Neuronal stem cell (in vitro differentiated cells): ENCODE measurements at regions not wholly inside any gene's neighbourhood (a gene's known extent, or its start where the extent isn't known, plus 50 kb on each side); places are given as distances from the start of the nearest gene placed in this dataset.
A peak's percentile ranks its signal among the peaks of the same experiment; 100 is the strongest.

Experiments
- DNase-seq: peaks from one replicate; pipeline ENCODE4 v3.0.0-alpha.2; 2013; ENCODE audit warnings: low spot score
- H2AFZ ChIP-seq: one replicate; pipeline ENCODE4 v1.6.1; 2013; ENCODE audit warnings: mild to moderate bottlenecking, low read length, inconsistent platforms
- H2AK5ac ChIP-seq: 2 replicates; pipeline ENCODE4 v1.6.1; 2013; ENCODE audit warnings: low read depth, mild to moderate bottlenecking, inconsistent platforms, low read length, moderate library complexity, mixed read lengths
- H2BK120ac ChIP-seq: 2 replicates; pipeline ENCODE4 v1.6.1; 2013; ENCODE audit warnings: low read depth, mild to moderate bottlenecking, inconsistent platforms, low read length, moderate library complexity, mixed read lengths
- H2BK12ac ChIP-seq: one replicate; pipeline ENCODE4 v1.6.1; 2013; ENCODE audit warnings: low read length, inconsistent platforms
- H2BK15ac ChIP-seq: 2 replicates; pipeline ENCODE4 v1.6.1; 2013; ENCODE audit warnings: mild to moderate bottlenecking, low read length, inconsistent platforms, mixed read lengths
- H2BK5ac ChIP-seq: one replicate; pipeline ENCODE4 v1.6.1; 2013; ENCODE audit warnings: inconsistent platforms, mild to moderate bottlenecking, low read length, moderate library complexity
- H3K14ac ChIP-seq: one replicate; pipeline ENCODE4 v1.6.1; 2013; ENCODE audit warnings: low read length, inconsistent platforms
- H3K18ac ChIP-seq: 2 replicates; pipeline ENCODE4 v1.6.1; 2013; ENCODE audit warnings: low read length, inconsistent platforms
- H3K23ac ChIP-seq: 2 replicates; pipeline ENCODE4 v1.6.1; 2013; ENCODE audit warnings: low read depth, mild to moderate bottlenecking, mixed read lengths, low read length, inconsistent platforms; ENCODE audit not compliant: poor library complexity
- H3K27ac ChIP-seq: replicated peaks from 3 replicates; pipeline ENCODE4 v1.5.1; 2013; ENCODE audit warnings: low read length, inconsistent platforms
- H3K27me3 ChIP-seq, 3 experiments: 2 replicates each; pipeline ENCODE4 v1.6.1; 2013; ENCODE audit warnings: low read length in 3 of 3, mild to moderate bottlenecking in 2 of 3, inconsistent platforms in 1 of 3, low read depth in 1 of 3, mixed read lengths in 1 of 3, moderate library complexity in 1 of 3; ENCODE audit not compliant: control insufficient read depth in 3 of 3, insufficient read depth in 3 of 3
- H3K36me3 ChIP-seq, 2 donors: replicated peaks in 1 of 2; 2 replicates each; pipeline ENCODE4 v1.6.1; 2013; ENCODE audit warnings: low read length in 2 of 2; ENCODE audit not compliant: control insufficient read depth in 2 of 2, insufficient read depth in 2 of 2
- H3K4ac ChIP-seq: 2 replicates; pipeline ENCODE4 v1.6.1; 2013; ENCODE audit warnings: inconsistent platforms, mild to moderate bottlenecking, low read length, moderate library complexity
- H3K4me1 ChIP-seq, 2 donors: 1 replicate in 1 of 2; 2 replicates in 1 of 2; pipeline ENCODE4 v1.6.1; 2013; ENCODE audit warnings: low read length in 2 of 2, low read depth in 1 of 2; ENCODE audit not compliant: control insufficient read depth in 2 of 2, insufficient read depth in 1 of 2
- H3K4me2 ChIP-seq: one replicate; pipeline ENCODE4 v1.6.1; 2013; ENCODE audit warnings: mild to moderate bottlenecking, low read length, inconsistent platforms; ENCODE audit not compliant: insufficient read depth, poor library complexity, severe bottlenecking
- H3K4me3 ChIP-seq, 2 donors: 2 replicates each; pipeline ENCODE4 v1.5.1; 2013; ENCODE audit warnings: low read length in 2 of 2, mild to moderate bottlenecking in 2 of 2, inconsistent platforms in 1 of 2, moderate library complexity in 1 of 2
- H3K79me1 ChIP-seq: one replicate; pipeline ENCODE4 v1.6.1; 2013; ENCODE audit warnings: low read depth, mild to moderate bottlenecking, inconsistent platforms, low read length, moderate library complexity
- H3K9ac ChIP-seq: one replicate; pipeline ENCODE4 v1.6.1; 2013; ENCODE audit warnings: mild to moderate bottlenecking, low read depth, low read length, inconsistent platforms; ENCODE audit not compliant: poor library complexity
- H3K9me3 ChIP-seq, 2 donors: replicated peaks in 1 of 2; 2 replicates each; pipeline versions ENCODE3 to v1.6.1; 2013; ENCODE audit warnings: low read length in 2 of 2, mild to moderate bottlenecking in 2 of 2, inconsistent platforms in 1 of 2, low read depth in 1 of 2, mixed read lengths in 1 of 2, moderate library complexity in 1 of 2; ENCODE audit not compliant: control insufficient read depth in 2 of 2, insufficient read depth in 1 of 2
- H4K8ac ChIP-seq: one replicate; pipeline ENCODE4 v1.6.1; 2013; ENCODE audit warnings: low read depth, mild to moderate bottlenecking, inconsistent platforms, low read length, moderate library complexity
- H4K91ac ChIP-seq: one replicate; pipeline ENCODE4 v1.6.1; 2013; ENCODE audit warnings: low read length, low read depth, mild to moderate bottlenecking, inconsistent platforms; ENCODE audit not compliant: poor library complexity
- WGBS, 2 donors: extraction: QIAGEN DNeasy Blood & Tissue Kit; methylation state at CpG; one replicate each; pipeline ENCODE4 v1.1.7; 2013; ENCODE audit warnings: missing lambda C conversion rate in 2 of 2, mixed read lengths in 1 of 2; ENCODE audit not compliant: insufficient read length in 2 of 2, insufficient replicate concordance in 1 of 2; ENCODE audit errors: extremely low coverage in 2 of 2; 5-methylcytosine and 5-hydroxymethylcytosine counted together

DNA sequence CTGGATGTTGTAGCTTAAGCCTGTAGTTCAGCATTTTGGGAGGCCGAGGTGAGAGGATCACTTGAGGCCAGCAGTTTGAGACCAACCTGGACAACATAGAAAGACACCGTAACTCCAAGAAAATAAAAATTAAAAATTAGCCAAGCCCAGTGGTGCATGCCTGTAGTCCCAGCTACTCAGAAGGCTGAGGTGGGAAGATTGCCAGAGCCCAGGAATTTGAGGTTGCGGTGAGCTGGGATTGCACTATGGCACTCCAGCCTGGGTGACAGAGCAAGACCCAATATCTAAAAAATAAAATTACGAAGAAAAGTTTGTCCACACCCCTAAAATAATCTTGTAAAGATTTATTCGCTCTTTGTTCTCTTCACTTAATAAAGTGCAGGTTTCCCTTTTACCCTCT is 951.0 kb downstream of the TYW1 start:
- H2BK120ac ChIP-seq, result no peak overlapping the region
- no peak overlapping the region for H4K91ac ChIP-seq
- H3K27me3 ChIP-seq, result no peaks in the 10 kb centered on the region
- H2BK12ac ChIP-seq, result no peak overlapping the region
- no peak overlapping the region for H3K27ac ChIP-seq
- H2BK15ac ChIP-seq, result no peak overlapping the region
- no peak overlapping the region for H4K8ac ChIP-seq
- no peak overlapping the region for H2BK5ac ChIP-seq
- no peaks in the 10 kb centered on the region for H3K79me1 ChIP-seq
- no peak for DNase-seq
- H3K14ac ChIP-seq, result no peak overlapping the region
- no peak overlapping the region for H3K4ac ChIP-seq
- no peak overlapping the region for H3K23ac ChIP-seq
- no peaks in the 10 kb centered on the region for H3K4me1 ChIP-seq
- H3K18ac ChIP-seq, result no peak overlapping the region
- no peak overlapping the region for H3K9ac ChIP-seq
- no peak overlapping the region for H2AK5ac ChIP-seq
- WGBS, 2 donors, result no CpG with 5 or more reads among the region's 5 CpGs
- no peak overlapping the region for H3K4me2 ChIP-seq
- H2AFZ ChIP-seq, result no peak overlapping the region
- H3K4me3 ChIP-seq, result no peak overlapping the region
- no peaks in the 10 kb centered on the region for H3K9me3 ChIP-seq
- H3K36me3 ChIP-seq, result no peaks in the 10 kb centered on the region

DNA sequence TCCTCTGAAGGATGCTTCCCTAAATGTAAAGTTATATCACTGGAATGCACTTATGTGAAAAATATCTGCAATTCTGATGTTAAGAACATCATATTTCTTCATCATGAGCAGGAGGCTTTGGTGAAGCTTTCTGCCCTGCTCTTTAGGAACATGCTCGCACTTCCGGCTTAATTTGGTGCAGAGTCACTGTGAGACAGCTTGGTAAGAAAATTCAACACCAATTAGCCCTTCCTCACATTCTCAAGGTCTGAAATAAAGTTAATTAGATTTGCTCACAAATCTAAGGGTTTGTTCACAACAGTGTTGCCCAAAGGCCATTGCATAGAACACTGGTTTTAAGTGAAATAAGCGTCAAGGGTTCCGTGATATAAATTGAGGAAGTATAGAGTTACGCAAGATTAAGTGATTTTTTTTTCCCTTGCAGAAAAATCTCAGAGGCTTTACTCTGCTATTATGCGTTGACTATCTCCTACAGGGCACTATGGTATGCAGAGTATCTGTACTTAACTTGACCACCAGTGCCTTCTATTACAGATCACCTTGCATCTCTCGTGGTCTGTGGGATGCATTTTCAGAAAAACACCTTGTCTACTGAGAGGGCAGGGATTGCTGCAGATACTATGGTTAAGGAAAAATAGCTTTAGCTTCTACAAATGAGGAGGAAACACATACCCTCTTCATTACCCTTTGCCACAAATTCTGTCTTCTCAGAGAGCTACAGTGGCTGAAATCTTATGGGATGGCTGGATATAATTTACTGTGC is 953.9 kb downstream of the TYW1 start:
- Histone ChIP-seq H3K79me1 (no peaks in the 10 kb centered on the region), H2AK5ac (no peak overlapping the region), H3K14ac (no peak overlapping the region), H3K27ac (no peak overlapping the region), H3K27me3 (no peaks in the 10 kb centered on the region), H3K23ac (no peak overlapping the region), H2BK15ac (no peak overlapping the region), H3K18ac (peak overlapping the region; percentile 32), H3K4me3 (no peak overlapping the region), H2BK120ac (no peak overlapping the region), H2AFZ (no peak overlapping the region), H3K9ac (no peak overlapping the region), H3K9me3 (no peaks in the 10 kb centered on the region), H3K4ac (no peak overlapping the region), H2BK12ac (no peak overlapping the region), H3K4me2 (no peak overlapping the region), H2BK5ac (no peak overlapping the region), H3K36me3 (no peaks in the 10 kb centered on the region), H4K91ac (no peak overlapping the region), H3K4me1 (no peaks in the 10 kb centered on the region), H4K8ac (no peak overlapping the region)
- no peak for DNase-seq
- WGBS, 2 donors, result no CpG with 5 or more reads among the region's 7 CpGs

DNA sequence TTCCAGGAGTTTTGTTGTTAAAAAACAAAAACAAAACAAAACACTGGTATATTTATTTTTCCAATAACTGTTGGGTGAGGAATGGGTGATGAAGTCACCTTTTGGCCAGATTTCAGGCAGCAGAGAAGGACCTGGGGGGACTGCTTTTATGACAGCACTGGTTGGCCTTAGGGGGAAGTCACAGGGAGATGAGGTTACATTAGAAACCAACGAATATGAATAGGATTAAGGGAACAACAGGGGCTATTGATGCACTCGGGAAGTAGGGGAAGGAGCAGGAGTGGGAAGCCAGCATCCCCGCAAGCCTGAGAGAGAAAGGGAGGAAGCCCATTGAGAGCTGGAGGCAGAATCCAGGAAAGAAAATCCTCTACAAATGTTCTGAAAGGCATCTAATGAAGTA is 958.4 kb downstream of the TYW1 start:
- no peak for DNase-seq
- no peak overlapping the region for H3K18ac ChIP-seq
- H3K9me3 ChIP-seq, result no peaks in the 10 kb centered on the region
- no peak overlapping the region for H4K91ac ChIP-seq
- H3K9ac ChIP-seq, result no peak overlapping the region
- no CpG with 5 or more reads among the region's 3 CpGs for WGBS, 2 donors
- no peak overlapping the region for H2BK12ac ChIP-seq
- H2BK5ac ChIP-seq, result no peak overlapping the region
- no peak overlapping the region for H2AK5ac ChIP-seq
- no peak overlapping the region for H3K23ac ChIP-seq
- H3K27me3 ChIP-seq, result no peaks in the 10 kb centered on the region
- no peak overlapping the region for H3K14ac ChIP-seq
- H2BK120ac ChIP-seq, result no peak overlapping the region
- no peak overlapping the region for H3K4ac ChIP-seq
- no peak overlapping the region for H3K4me3 ChIP-seq
- no peaks in the 10 kb centered on the region for H3K36me3 ChIP-seq
- H3K4me2 ChIP-seq, result no peak overlapping the region
- no peak overlapping the region for H2BK15ac ChIP-seq
- no peak overlapping the region for H3K27ac ChIP-seq
- no peak overlapping the region for H2AFZ ChIP-seq
- H3K79me1 ChIP-seq, result no peaks in the 10 kb centered on the region
- no peaks in the 10 kb centered on the region for H3K4me1 ChIP-seq
- no peak overlapping the region for H4K8ac ChIP-seq

DNA sequence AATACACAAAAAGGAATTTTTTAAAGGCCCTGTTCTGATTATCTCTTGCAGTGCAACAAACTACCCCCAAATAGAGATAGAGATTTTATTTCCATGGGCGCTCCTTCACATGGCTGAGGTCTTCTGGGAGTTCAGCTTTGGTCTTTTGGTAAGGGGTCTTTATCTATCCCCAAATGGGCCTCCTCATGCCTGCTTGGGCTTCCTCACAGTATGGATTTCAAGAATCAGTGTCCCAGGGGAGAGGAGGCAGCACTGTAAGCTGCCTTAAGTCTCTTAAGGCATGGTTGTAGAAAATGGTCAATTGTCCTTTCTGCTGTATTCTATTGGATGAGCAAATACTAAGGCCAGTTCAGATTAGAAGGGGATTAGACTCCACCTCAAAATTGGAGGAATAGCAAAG is 966.2 kb downstream of the TYW1 start:
- H3K27ac ChIP-seq, result no peak overlapping the region
- H3K9me3 ChIP-seq, result no peaks in the 10 kb centered on the region
- H3K18ac ChIP-seq, result no peak overlapping the region
- H2BK5ac ChIP-seq, result no peak overlapping the region
- H3K23ac ChIP-seq, result no peak overlapping the region
- no peaks in the 10 kb centered on the region for H3K36me3 ChIP-seq
- H3K4ac ChIP-seq, result no peak overlapping the region
- H4K91ac ChIP-seq, result no peak overlapping the region
- H4K8ac ChIP-seq, result no peak overlapping the region
- no peaks in the 10 kb centered on the region for H3K27me3 ChIP-seq
- H3K4me1 ChIP-seq, result no peaks in the 10 kb centered on the region
- H3K79me1 ChIP-seq, result no peaks in the 10 kb centered on the region
- H3K9ac ChIP-seq, result no peak overlapping the region
- H2AK5ac ChIP-seq, result no peak overlapping the region
- H3K4me3 ChIP-seq, result no peak overlapping the region
- DNase-seq, result no peak
- H3K4me2 ChIP-seq, result no peak overlapping the region
- H2BK12ac ChIP-seq, result no peak overlapping the region
- H2BK120ac ChIP-seq, result no peak overlapping the region
- H2BK15ac ChIP-seq, result no peak overlapping the region
- no peak overlapping the region for H2AFZ ChIP-seq
- H3K14ac ChIP-seq, result no peak overlapping the region
- no CpG with 5 or more reads among the region's 1 CpG for WGBS, 2 donors
